Kidney (tissue), 13 donors: ENCODE measurements at regions not wholly inside any gene's neighbourhood (a gene's known extent, or its start where the extent isn't known, plus 50 kb on each side); places are given as distances from the start of the nearest gene placed in this dataset.

Source experiments
- DNase-seq, 5 donors: peaks; one replicate each; pipeline ENCODE4 v3.0.0-alpha.2; 2013 to 2020
- FAIRE-seq: peaks from 2 replicates; lab custom pipeline; 2012; peaks lifted over from hg19 to GRCh38; lab: Jason Lieb, UNC
- H3K27ac ChIP-seq, 2 donors: one replicate each; pipeline ENCODE4 v1.7.0; 2013; ENCODE audit warnings: low read depth in 2 of 2, low read length in 2 of 2, inconsistent platforms in 1 of 2
- H3K27me3 ChIP-seq: one replicate; pipeline ENCODE4 v1.7.1; 2013; ENCODE audit warnings: low read length, inconsistent platforms; ENCODE audit not compliant: control insufficient read depth, insufficient read depth
- H3K36me3 ChIP-seq, 3 donors: one replicate each; pipeline versions ENCODE4 v1.7.0 to v1.7.1; 2013; ENCODE audit warnings: low read length in 3 of 3, control low read depth in 1 of 3, inconsistent platforms in 1 of 3; ENCODE audit not compliant: insufficient read depth in 3 of 3, control insufficient read depth in 2 of 3
- H3K4me1 ChIP-seq, 3 donors: one replicate each; pipeline versions ENCODE4 v1.7.0 to v1.7.1; 2013; ENCODE audit warnings: low read length in 3 of 3, inconsistent platforms in 1 of 3, low read depth in 1 of 3; ENCODE audit not compliant: control insufficient read depth in 2 of 3, insufficient read depth in 2 of 3
- H3K4me3 ChIP-seq, 3 donors: one replicate each; pipeline versions ENCODE4 v1.7.0 to v1.8.1; 2013; ENCODE audit warnings: low read length in 3 of 3, control low read depth in 1 of 3, inconsistent platforms in 1 of 3
- H3K9ac ChIP-seq, 3 donors: one replicate each; pipeline versions ENCODE4 v1.7.0 to v1.7.1; 2013; ENCODE audit warnings: low read length in 3 of 3, control low read depth in 1 of 3, inconsistent platforms in 1 of 3
- H3K9me3 ChIP-seq, 3 donors: one replicate each; pipeline versions ENCODE4 v1.7.0 to v1.7.1; 2013; ENCODE audit warnings: low read length in 3 of 3, control low read depth in 1 of 3, inconsistent platforms in 1 of 3; ENCODE audit not compliant: control insufficient read depth in 2 of 3, insufficient read depth in 1 of 3
- intact Hi-C: fragments of 100-400 bp; cut with DNase I; formaldehyde crosslinking; loops from one replicate; pipeline ENCODE4 v1.11.1; 2022
- TF ChIP-seq, protein P1 (sequence below): IDR thresholded peaks from 3 replicates; pipeline ENCODE4 v1.5.1; 2012; ENCODE audit warnings: mild to moderate bottlenecking, moderate library complexity, borderline replicate concordance; ENCODE audit not compliant: insufficient read depth; ENCODE audit errors: extremely low read depth
- donor health status: control.
- donor health status: control.
- donor health status: control.
- donor health status: control.
- donor health status: control.
- donor health status: DM: yes; HTN: yes; CAD: no.
- donor health status: Normal renal cell carcinoma (clear cell type).

DNA sequence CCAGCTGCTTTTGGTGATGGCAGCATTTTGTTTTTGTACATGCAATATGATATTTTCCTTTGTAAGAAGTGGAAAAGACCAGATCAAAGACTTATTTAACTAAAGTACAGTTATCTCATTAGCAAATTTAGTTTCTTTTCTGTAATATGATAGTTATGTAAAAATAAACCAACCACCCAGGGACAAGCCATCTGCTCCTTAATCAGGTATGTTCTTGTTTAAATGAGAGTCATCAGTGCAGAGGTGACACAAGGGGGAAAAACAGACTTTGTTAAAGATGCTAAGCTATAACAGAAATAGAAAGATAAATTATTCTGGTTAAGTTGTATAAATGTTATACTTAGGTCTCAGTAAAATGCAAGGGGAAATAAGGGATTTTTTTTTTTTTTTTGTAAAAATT is 805.7 kb upstream of the SEMA6A start:
- FAIRE-seq, result no peak
- no peaks in the 10 kb centered on the region for H3K36me3 ChIP-seq
- no peak for DNase-seq
- no peak overlapping the region for H3K9ac ChIP-seq
- intact Hi-C loops, result no loop called here
- TF ChIP-seq, protein P1, sequence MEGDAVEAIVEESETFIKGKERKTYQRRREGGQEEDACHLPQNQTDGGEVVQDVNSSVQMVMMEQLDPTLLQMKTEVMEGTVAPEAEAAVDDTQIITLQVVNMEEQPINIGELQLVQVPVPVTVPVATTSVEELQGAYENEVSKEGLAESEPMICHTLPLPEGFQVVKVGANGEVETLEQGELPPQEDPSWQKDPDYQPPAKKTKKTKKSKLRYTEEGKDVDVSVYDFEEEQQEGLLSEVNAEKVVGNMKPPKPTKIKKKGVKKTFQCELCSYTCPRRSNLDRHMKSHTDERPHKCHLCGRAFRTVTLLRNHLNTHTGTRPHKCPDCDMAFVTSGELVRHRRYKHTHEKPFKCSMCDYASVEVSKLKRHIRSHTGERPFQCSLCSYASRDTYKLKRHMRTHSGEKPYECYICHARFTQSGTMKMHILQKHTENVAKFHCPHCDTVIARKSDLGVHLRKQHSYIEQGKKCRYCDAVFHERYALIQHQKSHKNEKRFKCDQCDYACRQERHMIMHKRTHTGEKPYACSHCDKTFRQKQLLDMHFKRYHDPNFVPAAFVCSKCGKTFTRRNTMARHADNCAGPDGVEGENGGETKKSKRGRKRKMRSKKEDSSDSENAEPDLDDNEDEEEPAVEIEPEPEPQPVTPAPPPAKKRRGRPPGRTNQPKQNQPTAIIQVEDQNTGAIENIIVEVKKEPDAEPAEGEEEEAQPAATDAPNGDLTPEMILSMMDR, result no peak
- H3K27ac ChIP-seq, result no peak overlapping the region
- H3K27me3 ChIP-seq, result no peaks in the 10 kb centered on the region
- no peak overlapping the region for H3K4me3 ChIP-seq
- H3K9me3 ChIP-seq, result no peaks in the 10 kb centered on the region
- no peaks in the 10 kb centered on the region for H3K4me1 ChIP-seq

DNA sequence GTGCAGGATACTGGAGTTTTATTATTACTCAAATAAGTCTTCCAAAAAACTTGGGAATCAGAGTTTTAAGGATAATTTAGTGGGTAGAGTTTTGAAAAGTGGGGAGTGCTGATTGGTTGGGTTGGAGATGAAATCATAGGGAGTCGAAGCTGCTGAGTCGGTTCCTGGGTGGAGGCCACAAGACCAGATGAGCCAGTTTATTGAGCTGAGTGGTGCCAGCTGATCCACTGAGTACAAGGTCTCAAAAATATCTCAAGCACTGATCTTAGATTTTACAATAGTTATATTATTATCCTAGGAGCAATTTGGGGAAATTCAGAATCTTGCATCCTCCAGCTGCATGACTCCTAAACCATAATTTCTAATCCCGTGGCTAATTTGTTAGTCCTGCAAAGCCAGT is 804.9 kb upstream of the SEMA6A start:
- Histone ChIP-seq H3K9ac (no peak overlapping the region), H3K4me3 (no peak overlapping the region), H3K27ac (no peak overlapping the region), H3K4me1 (no peaks in the 10 kb centered on the region), H3K27me3 (no peaks in the 10 kb centered on the region), H3K36me3 (no peaks in the 10 kb centered on the region), H3K9me3 (no peaks in the 10 kb centered on the region)
- FAIRE-seq (no peak), DNase-seq (no peak)
- intact Hi-C loops, result no loop called here
- TF ChIP-seq, protein P1, result no peak

DNA sequence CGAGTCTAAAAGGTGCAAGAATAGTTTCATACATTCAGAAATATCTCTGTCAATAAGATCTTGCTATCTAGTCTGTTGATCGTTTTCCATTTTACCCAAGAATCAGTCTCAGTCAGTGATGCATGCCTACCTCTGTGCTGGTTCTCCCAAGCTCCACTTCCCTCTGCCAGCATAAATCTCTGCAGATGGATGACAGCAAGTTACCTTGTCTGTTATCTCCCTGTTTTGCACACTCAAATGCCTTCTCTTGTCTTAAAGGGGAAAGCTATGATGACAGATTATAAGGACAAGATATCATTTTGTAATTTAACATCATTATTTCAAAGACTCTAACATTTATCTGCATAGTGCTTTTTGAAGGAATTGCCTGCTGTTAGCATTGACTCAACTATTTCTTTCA is 802.1 kb upstream of the SEMA6A start:
- Histone ChIP-seq H3K4me1 (no peaks in the 10 kb centered on the region), H3K9me3 (no peaks in the 10 kb centered on the region), H3K27ac (no peak overlapping the region), H3K9ac (no peak overlapping the region), H3K4me3 (no peak overlapping the region), H3K36me3 (no peaks in the 10 kb centered on the region), H3K27me3 (no peaks in the 10 kb centered on the region)
- intact Hi-C loops, result no loop called here
- DNase-seq (peak in 1 of 5 donors; percentile 19), FAIRE-seq (no peak)
- TF ChIP-seq, protein P1, result no peak

DNA sequence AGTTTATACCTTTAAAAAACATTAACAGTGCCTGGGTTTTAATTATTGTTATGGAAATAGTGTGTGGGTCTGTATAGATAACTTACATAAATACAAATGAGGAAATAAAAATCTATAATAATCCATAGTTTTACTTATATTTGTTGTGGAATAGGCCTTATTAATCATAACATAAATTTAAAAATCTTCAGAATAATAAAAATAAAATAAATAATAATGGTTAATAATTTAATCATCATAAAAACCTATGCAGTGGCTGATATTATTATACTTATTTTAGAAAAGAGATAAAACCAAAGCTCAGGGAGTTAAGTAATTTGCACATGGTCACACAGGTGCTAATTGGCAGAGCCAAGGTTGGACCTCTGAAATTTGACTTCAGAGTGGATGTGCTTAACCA is 785.3 kb upstream of the SEMA6A start:
- Histone ChIP-seq H3K4me3 (no peak overlapping the region), H3K4me1 (no peaks in the 10 kb centered on the region), H3K27ac (no peak overlapping the region), H3K36me3 (no peaks in the 10 kb centered on the region), H3K27me3 (no peaks in the 10 kb centered on the region), H3K9me3 (no peaks in the 10 kb centered on the region), H3K9ac (no peak overlapping the region)
- DNase-seq, result no peak
- FAIRE-seq, result peak; percentile 81
- intact Hi-C loops, result no loop called here
- TF ChIP-seq, protein P1, result no peak
